SK-N-MC (cell line): ENCODE measurements at regions not wholly inside any gene's neighbourhood (a gene's known extent, or its start where the extent isn't known, plus 50 kb on each side); places are given as distances from the start of the nearest gene placed in this dataset.

Experiments used
- EZH2 ChIP-seq: fragments of 200-600 bp; sonication (generic); IDR thresholded peaks from one replicate; pipeline ENCODE4 v1.6.1; 2017; ENCODE audit warnings: antibody characterized with exemption
- FOXP2 ChIP-seq: optimal IDR thresholded peaks from 2 replicates; pipeline ENCODE3; 2011; ENCODE audit warnings: mild to moderate bottlenecking, moderate library complexity; ENCODE audit not compliant: insufficient read depth; ENCODE audit errors: extremely low read length, control extremely low read depth
- POLR2AphosphoS5 ChIP-seq: IDR thresholded peaks from 2 replicates; pipeline ENCODE4 v1.6.1; 2012; ENCODE audit warnings: mild to moderate bottlenecking, low read depth, low read length, borderline replicate concordance

GRCh38 chr1:184906761-184907160 lies 67.5 kb downstream of the NIBAN1 start:
- TF ChIP-seq EZH2: no peak
- no peak for TF ChIP-seq POLR2AphosphoS5
- TF ChIP-seq FOXP2: no peak
